A673 (cell line): ENCODE measurements at regions not wholly inside any gene's neighbourhood (a gene's known extent, or its start where the extent isn't known, plus 50 kb on each side); places are given as distances from the start of the nearest gene placed in this dataset.
A peak's percentile ranks its signal among the peaks of the same experiment; 100 is the strongest.

Source experiments
- BruUV-seq: library from RNA; stranded (reverse); fragments of 400-500 nt; replicated peaks from 2 replicates; lab custom pipeline; 2021; lab: Mats Ljungman, UMichigan
- CTCF ChIA-PET: fragments of 300-600 bp; sonication (Branson Sonifier 250); formaldehyde crosslinking; loops from one replicate; lab custom pipeline; 2022; ENCODE audit warnings: antibody characterized with exemption; lab: Charles Lee
- POLR2A ChIA-PET: fragments of 300-600 bp; sonication (Branson Sonifier 250); formaldehyde crosslinking; loops from one replicate; lab custom pipeline; 2022; ENCODE audit warnings: antibody characterized with exemption; ENCODE audit not compliant: low non-redundant PET; lab: Charles Lee
- DNase-seq: peaks from one replicate; pipeline ENCODE4 v3.0.0-alpha.2; 2015; ENCODE audit warnings: low spot score
- H3K27ac ChIP-seq: fragments of 200-600 bp; sonication (generic); 2 replicates; pipeline ENCODE4 v1.5.1; 2016; ENCODE audit warnings: mixed run types, low read depth, mild to moderate bottlenecking, mixed read lengths, antibody characterized with exemption, low read length; ENCODE audit not compliant: poor library complexity, severe bottlenecking
- H3K27me3 ChIP-seq: fragments of 200-600 bp; sonication (generic); replicated peaks from 2 replicates; pipeline ENCODE4 v1.6.1; 2017; ENCODE audit warnings: mixed run types, low read depth, mild to moderate bottlenecking, mixed read lengths, antibody characterized with exemption, low read length; ENCODE audit not compliant: insufficient read depth, poor library complexity
- H3K36me3 ChIP-seq: fragments of 200-600 bp; sonication (generic); 2 replicates; pipeline ENCODE4 v1.6.1; 2016; ENCODE audit warnings: mixed run types, mild to moderate bottlenecking, mixed read lengths, antibody characterized with exemption, low read length; ENCODE audit not compliant: insufficient read depth, poor library complexity, severe bottlenecking
- H3K4me1 ChIP-seq: fragments of 200-600 bp; sonication (generic); 2 replicates; pipeline ENCODE4 v1.6.1; 2017; ENCODE audit warnings: mixed run types, mild to moderate bottlenecking, mixed read lengths, antibody characterized with exemption, low read length; ENCODE audit not compliant: insufficient read depth, poor library complexity, severe bottlenecking
- H3K4me3 ChIP-seq: fragments of 200-600 bp; sonication (generic); 2 replicates; pipeline ENCODE4 v1.5.1; 2016; ENCODE audit warnings: low read depth, mixed run types, mild to moderate bottlenecking, mixed read lengths, low read length; ENCODE audit not compliant: poor library complexity, severe bottlenecking
- H3K9me3 ChIP-seq: fragments of 200-600 bp; sonication (generic); 2 replicates; pipeline ENCODE4 v1.6.1; 2016; ENCODE audit warnings: mixed run types, low read depth, mild to moderate bottlenecking, mixed read lengths, antibody characterized with exemption, low read length; ENCODE audit not compliant: poor library complexity, severe bottlenecking
- CTCF ChIP-seq: fragments of 300-800, 200-600 bp; sonication (generic); conservative IDR thresholded peaks from 2 replicates; pipeline ENCODE4 v1.5.1; 2017; ENCODE audit warnings: low read depth, mild to moderate bottlenecking, antibody characterized with exemption, low read length, moderate library complexity, mixed read lengths
- EZH2 ChIP-seq: fragments of 200-600 bp; sonication (generic); IDR thresholded peaks from 2 replicates; pipeline ENCODE4 v1.6.1; 2017; ENCODE audit warnings: borderline replicate concordance, low read depth, mild to moderate bottlenecking, mixed read lengths, antibody characterized with exemption, low read length; ENCODE audit not compliant: poor library complexity, severe bottlenecking
- intact Hi-C: fragments of 100-400 bp; cut with micrococcal nuclease; formaldehyde crosslinking; loops from one replicate; pipeline ENCODE4 v1.10.0; 2022; ENCODE audit not compliant: unreplicated experiment

- H3K36me3 ChIP-seq = no peaks in the 10 kb centered on the region
Observed at GRCh38 chr1:241424480-241424971, 67.5 kb upstream of the RGS7 start.

GRCh38 chr1:241423541-241424479 lies 66.8 kb upstream of the RGS7 start:
- ChIA-PET CTCF (no interaction called here), POLR2A (no interaction called here)
- Histone ChIP-seq H3K27me3 (peaks cover 36% of the 10 kb centered on the region), H3K36me3 (no peaks in the 10 kb centered on the region), H3K9me3 (no peaks in the 10 kb centered on the region), H3K4me3 (peak overlapping the region; percentile 40), H3K4me1 (no peaks in the 10 kb centered on the region), H3K27ac (no peak overlapping the region)
- intact Hi-C loops = loop anchor here (5.0 kb wide), 1 partner anchor 58 kb away; no protein-coding TSS in a partner anchor
- DNase-seq = peak; percentile 4
- no peak for TF ChIP-seq CTCF
- no peak for TF ChIP-seq EZH2
- no TSS peak for BruUV-seq

More at GRCh38 chr1:241424480-241424971, 67.5 kb upstream of the RGS7 start:
- ChIA-PET CTCF (no interaction called here), POLR2A (no interaction called here)
- no TSS peak for BruUV-seq
- intact Hi-C loops = loop anchor here (5.0 kb wide), 1 partner anchor 58 kb away; no protein-coding TSS in a partner anchor
- Histone ChIP-seq H3K4me1 (no peaks in the 10 kb centered on the region), H3K27ac (no peak overlapping the region), H3K27me3 (peaks cover 36% of the 10 kb centered on the region), H3K9me3 (no peaks in the 10 kb centered on the region), H3K4me3 (peak overlapping the region; percentile 40)
- DNase-seq = no peak
- no peak for TF ChIP-seq CTCF
- TF ChIP-seq EZH2 = no peak

GRCh38 chr1:241422470-241422869 lies 65.5 kb upstream of the RGS7 start:
- ChIA-PET POLR2A (no interaction called here), CTCF (no interaction called here)
- H3K9me3 ChIP-seq = no peaks in the 10 kb centered on the region
- peaks cover 36% of the 10 kb centered on the region for H3K27me3 ChIP-seq
- H3K27ac ChIP-seq = no peak overlapping the region
- TF ChIP-seq EZH2 (no peak), CTCF (no peak)
- no peaks in the 10 kb centered on the region for H3K36me3 ChIP-seq
- intact Hi-C loops = loop anchor here (5.0 kb wide), 1 partner anchor 60 kb away; no protein-coding TSS in a partner anchor
- no peaks in the 10 kb centered on the region for H3K4me1 ChIP-seq
- DNase-seq = peak; percentile 1
- no TSS peak for BruUV-seq
- no peak overlapping the region for H3K4me3 ChIP-seq
